ENCODE measurements at regions not wholly inside any gene's neighbourhood (a gene's known extent, or its start where the extent isn't known, plus 50 kb on each side); places are given as distances from the start of the nearest gene placed in this dataset.

DNA sequence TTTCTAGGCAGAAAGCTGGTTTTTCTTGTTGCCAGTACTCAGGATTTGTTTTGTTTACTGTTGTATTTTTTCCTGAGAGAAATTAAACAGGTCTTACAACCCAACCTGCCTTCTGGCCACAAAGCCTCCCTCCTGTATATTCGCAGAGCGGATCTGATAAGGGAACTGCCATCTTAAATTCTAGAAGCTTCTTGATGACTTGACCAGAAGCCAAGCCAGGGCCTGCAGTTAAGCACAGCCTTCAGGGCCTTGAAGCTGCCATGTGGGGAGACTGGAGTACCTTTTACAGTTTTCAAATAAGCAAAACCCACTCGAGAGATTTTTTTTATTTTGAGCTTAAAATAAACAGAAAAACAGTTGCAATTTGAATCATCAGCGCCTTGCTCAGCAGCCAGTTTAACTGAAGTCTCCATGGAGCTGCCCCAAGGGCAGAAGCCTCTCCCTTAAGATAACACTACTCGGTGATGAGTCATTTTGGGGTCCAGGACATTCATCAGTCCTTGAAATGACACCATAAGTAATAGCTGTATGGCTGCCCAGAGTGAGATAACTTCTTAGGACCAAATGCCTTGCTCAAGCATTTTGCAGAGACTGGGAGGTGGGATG, 51.5 kb upstream of the PHLPP1 start:
- in situ Hi-C loops (cut with HindIII; ENCODE audit: low pct_ligation_motif_present, low pct_unique_long_range_greater_than_20kb, low sequenced_read_pairs), result no loop called here
- DNase-seq, result no peak

DNA sequence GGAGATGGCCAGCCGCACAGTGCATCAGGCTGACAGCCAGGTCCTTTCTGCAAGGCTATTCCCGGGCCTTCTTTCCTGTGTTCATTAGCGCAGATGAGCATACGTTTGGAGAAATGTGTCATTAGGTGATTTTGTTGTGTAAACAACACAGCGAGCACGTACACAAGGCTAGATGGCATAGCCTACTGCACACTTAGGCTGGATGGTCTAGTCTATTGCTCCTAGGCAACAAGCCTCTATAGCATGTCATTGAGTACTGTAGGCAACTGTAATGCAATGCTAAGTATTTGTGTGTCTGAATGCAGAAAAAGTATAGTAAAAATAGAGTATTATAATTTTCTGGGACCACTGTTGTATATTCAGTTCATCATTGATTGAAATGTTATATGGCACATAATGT, 50.9 kb upstream of the PHLPP1 start:
- no peak for DNase-seq
- in situ Hi-C loops (cut with HindIII; ENCODE audit: low pct_ligation_motif_present, low pct_unique_long_range_greater_than_20kb, low sequenced_read_pairs), result no loop called here

DNA sequence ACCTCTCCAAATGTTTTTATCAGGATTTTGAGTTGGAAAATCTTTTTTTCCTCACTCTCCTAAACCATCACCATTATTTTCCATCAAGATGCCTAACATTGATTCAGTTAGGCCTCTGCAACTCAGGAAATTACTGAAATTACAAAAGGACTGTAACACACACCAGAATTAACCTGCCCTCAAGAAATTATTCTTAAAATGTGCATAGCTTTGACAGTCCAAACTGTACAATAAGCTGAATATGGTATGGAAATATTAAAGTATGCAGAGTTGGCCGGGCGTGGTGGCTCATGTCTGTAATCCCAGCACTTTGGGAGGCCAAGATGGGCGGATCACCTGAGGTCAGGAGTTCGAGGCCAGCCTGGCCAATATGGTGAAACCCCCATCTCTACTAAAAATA, 50.2 kb upstream of the PHLPP1 start:
- DNase-seq, result no peak
- in situ Hi-C loops (cut with HindIII; ENCODE audit: low pct_ligation_motif_present, low pct_unique_long_range_greater_than_20kb, low sequenced_read_pairs), result no loop called here

All from ACHN (cell line).